HG03432 (cell line): ENCODE measurements at regions not wholly inside any gene's neighbourhood (a gene's known extent, or its start where the extent isn't known, plus 50 kb on each side); places are given as distances from the start of the nearest gene placed in this dataset.
A peak's percentile ranks its signal among the peaks of the same experiment; 100 is the strongest.
"Not testable (repeated sequence)": the region's sequence is repeated elsewhere in the genome, so short reads cannot be mapped to it uniquely, and the experiment has no call there.

ENCODE experiments used
- ATAC-seq: cut with Tn5 transposase; IDR thresholded peaks from one replicate; pipeline ENCODE4 v1.9.1; 2021; ENCODE audit warnings: mild to moderate bottlenecking, moderate library complexity; ENCODE audit not compliant: unreplicated experiment

DNA sequence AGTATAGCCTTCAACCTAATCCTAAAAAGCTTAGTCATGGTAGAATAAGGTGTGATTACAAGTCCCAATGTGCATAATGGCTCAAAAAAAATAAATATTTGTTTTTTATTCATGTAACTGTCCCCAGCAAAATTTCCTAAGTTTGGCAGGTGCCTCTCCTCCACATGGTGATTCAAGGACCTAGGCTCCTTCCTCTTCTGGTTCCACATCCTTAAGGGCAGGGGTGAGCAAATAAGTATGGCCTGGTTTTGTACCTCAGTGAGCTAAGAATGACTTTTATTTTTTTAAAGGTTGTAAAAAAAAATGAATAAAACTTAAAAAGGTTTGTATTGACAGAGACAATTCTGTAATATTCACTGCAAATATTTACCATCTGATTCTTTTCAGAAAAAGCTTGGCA lies 343.5 kb upstream of the UBE2E2 start:
- ATAC-seq: no peak

- ATAC-seq: no peak
Measured at GRCh38 chr3:22861426-22861825, 341.7 kb upstream of the UBE2E2 start.

- no peak for ATAC-seq
Measured at GRCh38 chr3:22862111-22862510, 341.0 kb upstream of the UBE2E2 start.

DNA sequence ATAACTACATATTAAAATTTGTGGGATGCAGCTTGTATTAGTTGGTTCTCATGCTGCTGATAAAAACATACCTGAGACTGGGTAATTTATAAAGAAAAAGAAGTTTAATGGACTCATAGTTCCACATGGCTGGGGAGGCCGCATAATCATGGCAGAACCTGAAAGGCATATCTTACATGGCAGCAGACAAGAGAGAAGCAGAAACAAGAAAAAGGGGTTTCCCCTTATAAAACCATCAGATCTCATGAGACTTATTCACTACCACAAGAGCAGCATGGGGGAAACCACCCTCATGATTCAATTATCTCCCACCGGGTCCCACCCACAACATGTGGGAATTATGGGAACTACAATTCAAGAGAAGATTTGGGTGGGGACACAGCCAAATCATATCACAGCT lies 320.3 kb upstream of the UBE2E2 start:
- not testable (repeated sequence) for ATAC-seq

- ATAC-seq: no peak
Measured at GRCh38 chr3:22885039-22885438, 318.1 kb upstream of the UBE2E2 start.

DNA sequence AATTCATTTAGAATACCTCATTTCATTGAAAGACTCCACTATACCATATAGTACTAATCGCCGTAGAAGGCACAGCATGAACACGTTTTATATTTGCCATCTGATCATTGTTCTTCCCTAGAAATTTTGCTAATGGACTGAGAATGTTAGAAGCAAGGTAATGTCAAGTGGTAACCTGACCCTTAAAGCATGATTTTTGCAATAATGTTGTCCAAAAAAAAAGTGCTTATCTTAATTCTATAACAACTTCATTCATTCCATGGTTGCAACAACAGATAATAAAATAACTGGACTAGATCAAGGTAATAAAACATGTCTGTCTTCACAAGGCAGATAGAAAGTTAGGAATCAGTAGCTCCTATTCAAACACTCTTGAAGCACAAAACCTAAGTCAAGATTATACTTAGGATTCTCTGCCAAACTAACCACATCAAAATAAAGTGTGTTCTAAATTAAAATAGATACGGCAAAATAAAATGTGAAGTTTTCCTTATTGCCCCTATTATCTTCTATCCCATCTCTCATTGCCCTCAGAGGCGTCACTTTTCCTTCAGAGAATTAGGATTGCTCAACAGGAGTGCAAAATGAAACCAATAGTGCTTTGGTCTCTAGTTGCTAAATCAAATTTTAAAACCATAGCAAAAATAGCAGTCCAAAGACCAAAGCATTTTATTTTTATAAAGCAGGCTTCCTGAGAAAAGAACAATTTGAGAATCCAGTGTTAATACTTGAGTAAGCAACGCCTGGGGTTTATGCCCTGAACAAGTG lies 317.4 kb upstream of the UBE2E2 start:
- ATAC-seq: no peak

DNA sequence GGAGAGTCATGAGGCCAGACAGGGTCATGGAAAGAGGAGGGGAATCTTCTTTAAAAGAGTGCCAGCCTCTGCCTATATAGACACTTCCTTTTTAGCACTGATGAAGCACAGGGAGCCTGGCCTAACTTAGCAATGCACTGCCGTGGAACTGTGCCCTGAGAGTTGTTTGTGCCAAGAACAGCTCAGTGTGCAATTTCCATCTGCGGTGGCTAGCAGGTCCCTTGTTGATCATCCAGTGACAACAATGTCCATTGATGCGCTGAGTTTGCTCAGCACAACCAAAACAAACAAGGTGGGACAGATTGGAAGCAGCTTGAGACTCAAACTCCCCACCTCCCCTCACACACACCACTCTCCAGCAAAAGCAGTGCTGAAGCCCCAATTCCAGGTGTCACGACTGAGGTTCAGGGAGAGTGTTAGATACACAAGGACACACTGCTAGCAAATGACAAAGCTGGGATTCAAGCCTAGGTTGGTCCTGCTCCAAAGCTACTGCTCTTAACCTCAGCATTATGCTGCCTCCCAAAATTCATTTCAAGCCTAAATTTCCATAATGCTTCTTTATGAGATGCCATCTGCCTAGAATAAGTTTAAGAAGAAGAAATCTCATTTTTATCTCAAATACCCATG lies 316.6 kb upstream of the UBE2E2 start:
- no peak for ATAC-seq

- peak; percentile 58 for ATAC-seq
Measured at GRCh38 chr3:22887664-22888291, 315.3 kb upstream of the UBE2E2 start.

DNA sequence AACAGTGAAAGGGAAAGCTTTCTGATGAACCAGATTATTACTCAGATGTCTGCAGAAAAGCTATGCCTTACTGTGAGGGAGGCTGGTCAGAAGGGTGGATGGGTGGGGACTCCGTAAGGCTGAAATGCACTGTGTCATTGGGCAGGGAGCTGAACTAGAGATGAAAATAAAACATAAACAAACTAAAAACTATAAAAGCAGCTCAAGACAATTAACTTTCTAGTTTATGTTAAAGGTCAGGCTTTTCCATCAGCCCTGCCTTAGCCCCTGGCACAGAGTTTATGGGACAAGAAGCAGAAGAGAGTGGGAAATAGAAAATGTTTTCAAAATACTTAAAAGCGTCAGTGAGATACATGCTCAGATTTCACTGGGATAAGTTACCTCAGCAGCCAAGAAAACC lies 310.0 kb upstream of the UBE2E2 start:
- no peak for ATAC-seq

DNA sequence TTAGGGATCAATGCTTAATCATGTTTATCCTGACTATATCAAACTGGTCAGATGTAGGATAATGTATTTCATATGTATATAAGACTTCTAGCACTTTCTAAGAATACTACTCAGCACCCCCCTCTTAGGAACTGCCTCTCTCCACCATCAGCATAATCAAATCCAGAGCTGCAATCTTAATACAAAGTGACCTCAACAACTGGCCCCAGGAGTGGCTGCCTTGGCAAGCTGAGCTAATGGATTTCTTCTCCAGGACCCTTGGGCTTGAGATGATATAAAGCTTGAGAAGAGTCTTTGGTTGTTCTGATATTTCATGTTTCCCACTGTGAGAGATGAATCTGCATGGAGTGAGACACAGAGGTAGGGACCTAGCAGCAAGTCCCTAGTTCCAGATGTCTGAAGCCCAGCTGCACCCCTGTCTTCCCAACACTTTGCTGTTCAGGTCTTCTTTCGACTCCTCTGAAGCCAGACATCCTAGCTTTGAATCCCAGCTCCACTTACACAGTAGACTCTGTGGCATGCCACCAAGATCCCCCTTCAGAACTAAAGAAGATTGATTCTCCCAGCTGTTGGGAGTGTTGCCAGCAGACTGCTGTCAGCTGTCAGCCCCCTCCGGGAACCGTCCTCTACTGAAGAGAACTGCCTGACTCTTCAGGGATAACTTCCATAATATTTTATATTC lies 309.3 kb upstream of the UBE2E2 start:
- no peak for ATAC-seq

DNA sequence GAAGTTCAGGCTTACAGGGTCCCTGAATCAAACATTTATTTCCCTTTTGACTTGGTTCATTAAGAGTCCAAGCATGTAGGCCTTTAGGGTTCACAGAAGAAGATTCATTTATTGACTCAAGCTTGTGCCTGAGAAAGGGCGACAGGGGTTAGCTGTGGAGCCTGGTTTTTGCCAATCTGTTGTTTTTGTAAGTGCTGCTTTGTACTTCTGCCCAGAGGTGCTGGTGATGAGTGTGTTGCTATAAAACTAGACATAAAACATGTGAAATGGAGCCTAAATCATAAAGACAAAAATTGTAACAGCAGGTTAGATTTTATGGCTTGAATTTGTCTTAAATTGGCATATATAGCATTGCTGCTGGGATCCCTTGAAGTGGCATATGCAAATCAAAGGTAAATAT lies 308.3 kb upstream of the UBE2E2 start:
- no peak for ATAC-seq

DNA sequence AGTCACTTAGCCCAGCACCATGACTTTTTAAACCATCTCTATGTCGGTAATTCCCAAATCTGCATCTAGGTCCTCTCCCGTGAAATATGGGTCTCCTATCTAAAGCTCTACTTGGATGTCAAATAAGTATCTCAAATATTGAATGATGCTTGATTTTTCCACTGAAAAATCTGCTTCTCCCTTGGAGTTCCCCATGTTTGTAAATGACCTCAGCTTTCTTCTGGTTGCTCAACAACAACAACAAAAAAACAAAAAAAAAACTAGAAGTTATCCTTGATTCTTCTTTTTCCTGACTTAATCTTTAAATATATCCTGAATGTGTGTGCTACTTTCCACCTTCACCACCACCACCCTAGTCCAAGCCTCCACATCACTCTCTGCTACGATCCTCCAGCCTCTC lies 307.5 kb upstream of the UBE2E2 start:
- no peak for ATAC-seq

- ATAC-seq: no peak
Measured at GRCh38 chr3:22898558-22898957, 304.6 kb upstream of the UBE2E2 start.

DNA sequence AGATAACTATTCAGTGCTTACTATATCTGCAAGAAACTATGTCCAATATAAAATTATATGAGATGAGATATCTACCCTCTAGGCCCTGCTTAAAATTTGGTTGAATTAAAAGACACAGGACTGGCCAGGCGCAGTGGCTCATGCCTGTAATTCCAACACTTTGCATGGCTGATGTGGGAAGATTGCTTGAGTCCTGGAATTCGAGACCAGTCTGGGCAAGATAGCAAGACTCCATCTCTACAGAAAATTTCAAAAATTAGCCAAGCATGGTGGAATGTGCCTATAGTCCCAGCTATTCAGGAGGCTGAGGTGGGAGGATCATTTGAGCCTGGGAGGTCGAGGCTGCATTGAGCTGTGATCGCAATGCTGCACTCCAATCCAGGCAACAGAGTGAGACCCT lies 303.7 kb upstream of the UBE2E2 start:
- no peak for ATAC-seq

GRCh38 chr3:22900296-22900695 lies 302.8 kb upstream of the UBE2E2 start:
- no peak for ATAC-seq

GRCh38 chr3:22901684-22902083 lies 301.4 kb upstream of the UBE2E2 start:
- ATAC-seq: no peak

- ATAC-seq: no peak
Measured at GRCh38 chr3:22907161-22907780, 295.9 kb upstream of the UBE2E2 start.

DNA sequence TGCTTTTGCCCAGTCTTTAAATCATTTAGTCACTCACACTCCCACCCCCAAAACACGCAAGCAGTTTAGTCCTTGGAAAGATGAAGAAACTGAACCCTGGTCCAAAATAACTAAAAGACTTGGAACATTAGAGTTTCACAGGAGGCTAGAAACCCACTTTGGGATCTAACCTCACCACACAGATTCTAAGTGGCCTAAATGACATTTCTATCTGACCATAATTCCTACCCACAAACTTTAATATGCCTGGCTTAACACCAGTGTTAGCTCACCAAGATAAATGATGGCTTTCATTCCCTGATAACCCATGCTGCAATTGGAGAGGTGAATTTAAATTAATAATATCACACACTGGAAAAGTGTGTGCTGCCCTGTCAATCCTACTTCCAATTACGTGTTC lies 295.3 kb upstream of the UBE2E2 start:
- no peak for ATAC-seq

GRCh38 chr3:22908989-22909507 lies 294.1 kb upstream of the UBE2E2 start:
- ATAC-seq: no peak

GRCh38 chr3:22916933-22917332 lies 286.2 kb upstream of the UBE2E2 start:
- ATAC-seq: no peak

GRCh38 chr3:22920006-22920405 lies 283.1 kb upstream of the UBE2E2 start:
- no peak for ATAC-seq
